ENCODE measurements at regions not wholly inside any gene's neighbourhood (a gene's known extent, or its start where the extent isn't known, plus 50 kb on each side); places are given as distances from the start of the nearest gene placed in this dataset.

DNA sequence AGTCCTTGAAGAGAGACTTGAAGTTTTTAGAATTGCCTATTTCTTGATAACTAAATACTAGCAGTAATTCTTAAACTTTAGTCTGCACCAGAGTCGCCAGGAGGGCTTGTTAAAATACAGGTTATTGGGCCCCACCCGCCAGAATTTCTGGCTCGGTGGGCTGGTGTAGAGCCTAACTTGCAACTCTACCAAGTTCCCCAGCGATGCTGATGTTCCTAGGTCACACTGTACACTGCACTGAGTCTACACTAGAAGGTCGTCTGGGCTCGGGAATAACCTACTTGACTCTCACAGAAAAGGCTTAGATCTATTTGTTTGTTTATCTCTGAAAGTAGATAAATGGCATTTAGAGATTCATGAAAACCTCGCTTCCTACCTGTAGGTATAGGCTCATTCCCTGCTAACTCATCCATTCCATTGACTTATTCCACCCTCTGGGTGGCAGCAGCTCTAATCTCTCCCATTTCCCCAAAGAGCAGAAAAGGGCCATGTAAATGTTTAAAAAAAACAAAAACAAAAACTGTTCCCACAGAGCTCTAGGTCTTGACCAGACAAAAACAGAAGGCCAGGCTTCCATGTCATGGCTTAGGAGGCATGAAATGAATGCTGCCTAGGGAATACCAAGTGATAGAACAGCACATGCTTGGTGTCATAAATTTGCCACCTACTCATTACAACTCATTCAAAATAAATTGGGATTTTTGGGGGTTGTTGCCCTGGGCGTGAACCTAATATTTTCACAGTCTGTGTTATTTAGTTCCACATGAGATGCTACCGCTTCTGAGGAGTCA, 292.1 kb downstream of the ADGB start:
- TF ChIP-seq, protein P1, sequence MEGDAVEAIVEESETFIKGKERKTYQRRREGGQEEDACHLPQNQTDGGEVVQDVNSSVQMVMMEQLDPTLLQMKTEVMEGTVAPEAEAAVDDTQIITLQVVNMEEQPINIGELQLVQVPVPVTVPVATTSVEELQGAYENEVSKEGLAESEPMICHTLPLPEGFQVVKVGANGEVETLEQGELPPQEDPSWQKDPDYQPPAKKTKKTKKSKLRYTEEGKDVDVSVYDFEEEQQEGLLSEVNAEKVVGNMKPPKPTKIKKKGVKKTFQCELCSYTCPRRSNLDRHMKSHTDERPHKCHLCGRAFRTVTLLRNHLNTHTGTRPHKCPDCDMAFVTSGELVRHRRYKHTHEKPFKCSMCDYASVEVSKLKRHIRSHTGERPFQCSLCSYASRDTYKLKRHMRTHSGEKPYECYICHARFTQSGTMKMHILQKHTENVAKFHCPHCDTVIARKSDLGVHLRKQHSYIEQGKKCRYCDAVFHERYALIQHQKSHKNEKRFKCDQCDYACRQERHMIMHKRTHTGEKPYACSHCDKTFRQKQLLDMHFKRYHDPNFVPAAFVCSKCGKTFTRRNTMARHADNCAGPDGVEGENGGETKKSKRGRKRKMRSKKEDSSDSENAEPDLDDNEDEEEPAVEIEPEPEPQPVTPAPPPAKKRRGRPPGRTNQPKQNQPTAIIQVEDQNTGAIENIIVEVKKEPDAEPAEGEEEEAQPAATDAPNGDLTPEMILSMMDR (IDR thresholded peaks at IDR 0.05; ENCODE audit: insufficient read depth, low read length), result no peak
- TF ChIP-seq GABPA (IDR thresholded peaks at IDR 0.05; ENCODE audit: low read depth) (no peak), POLR2AphosphoS5 (IDR thresholded peaks at IDR 0.05; ENCODE audit: low read depth) (no peak), SPI1 (IDR thresholded peaks at IDR 0.05; ENCODE audit: borderline replicate concordance, low read depth) (no peak)
- TF ChIP-seq, protein P2, sequence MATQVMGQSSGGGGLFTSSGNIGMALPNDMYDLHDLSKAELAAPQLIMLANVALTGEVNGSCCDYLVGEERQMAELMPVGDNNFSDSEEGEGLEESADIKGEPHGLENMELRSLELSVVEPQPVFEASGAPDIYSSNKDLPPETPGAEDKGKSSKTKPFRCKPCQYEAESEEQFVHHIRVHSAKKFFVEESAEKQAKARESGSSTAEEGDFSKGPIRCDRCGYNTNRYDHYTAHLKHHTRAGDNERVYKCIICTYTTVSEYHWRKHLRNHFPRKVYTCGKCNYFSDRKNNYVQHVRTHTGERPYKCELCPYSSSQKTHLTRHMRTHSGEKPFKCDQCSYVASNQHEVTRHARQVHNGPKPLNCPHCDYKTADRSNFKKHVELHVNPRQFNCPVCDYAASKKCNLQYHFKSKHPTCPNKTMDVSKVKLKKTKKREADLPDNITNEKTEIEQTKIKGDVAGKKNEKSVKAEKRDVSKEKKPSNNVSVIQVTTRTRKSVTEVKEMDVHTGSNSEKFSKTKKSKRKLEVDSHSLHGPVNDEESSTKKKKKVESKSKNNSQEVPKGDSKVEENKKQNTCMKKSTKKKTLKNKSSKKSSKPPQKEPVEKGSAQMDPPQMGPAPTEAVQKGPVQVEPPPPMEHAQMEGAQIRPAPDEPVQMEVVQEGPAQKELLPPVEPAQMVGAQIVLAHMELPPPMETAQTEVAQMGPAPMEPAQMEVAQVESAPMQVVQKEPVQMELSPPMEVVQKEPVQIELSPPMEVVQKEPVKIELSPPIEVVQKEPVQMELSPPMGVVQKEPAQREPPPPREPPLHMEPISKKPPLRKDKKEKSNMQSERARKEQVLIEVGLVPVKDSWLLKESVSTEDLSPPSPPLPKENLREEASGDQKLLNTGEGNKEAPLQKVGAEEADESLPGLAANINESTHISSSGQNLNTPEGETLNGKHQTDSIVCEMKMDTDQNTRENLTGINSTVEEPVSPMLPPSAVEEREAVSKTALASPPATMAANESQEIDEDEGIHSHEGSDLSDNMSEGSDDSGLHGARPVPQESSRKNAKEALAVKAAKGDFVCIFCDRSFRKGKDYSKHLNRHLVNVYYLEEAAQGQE (IDR thresholded peaks at IDR 0.05; ENCODE audit: insufficient replicate concordance, low read depth), result no peak
